Testis (tissue), 2 donors: ENCODE measurements at regions not wholly inside any gene's neighbourhood (a gene's known extent, or its start where the extent isn't known, plus 50 kb on each side); places are given as distances from the start of the nearest gene placed in this dataset.

ENCODE experiments used
- DNase-seq: peaks from one replicate; pipeline ENCODE4 v3.0.0-alpha.2; 2019
- H3K27ac ChIP-seq, 2 donors: fragments of 200-600 bp; sonication (generic); one replicate each; pipeline ENCODE4 v1.5.1; 2019
- H3K27me3 ChIP-seq: fragments of 200-600 bp; sonication (generic); one replicate; pipeline ENCODE4 v1.5.1; 2019
- H3K36me3 ChIP-seq: fragments of 200-600 bp; sonication (generic); one replicate; pipeline ENCODE4 v1.5.1; 2017; ENCODE audit warnings: low read depth; ENCODE audit errors: missing control alignments
- H3K4me1 ChIP-seq: fragments of 200-600 bp; sonication (generic); one replicate; pipeline ENCODE4 v1.5.1; 2019
- H3K4me3 ChIP-seq, 2 donors: fragments of 200-600 bp; sonication (generic); one replicate each; pipeline ENCODE4 v1.5.1; 2017 to 2019
- H3K9me3 ChIP-seq: fragments of 200-600 bp; sonication (generic); one replicate; pipeline ENCODE4 v1.5.1; 2017
- CTCF ChIP-seq, 3 experiments: fragments of 450-650 bp in 2 of 3; fragments of 200-600 bp in 1 of 3; sonication (generic) in 1 of 3; IDR thresholded peaks; one replicate each; pipeline ENCODE4 v1.5.1; 2016 to 2019; ENCODE audit warnings: antibody characterized with exemption in 3 of 3, mild to moderate bottlenecking in 2 of 3, moderate library complexity in 1 of 3
- POLR2A ChIP-seq: fragments of 450-650 bp; IDR thresholded peaks from one replicate; pipeline ENCODE4 v1.6.1; 2017; ENCODE audit warnings: antibody characterized with exemption, mild to moderate bottlenecking, moderate library complexity
- WGBS, 2 donors: methylation state at CpG; one replicate each; pipeline ENCODE4 v1.1.5; 2018; 5-methylcytosine and 5-hydroxymethylcytosine counted together
- intact Hi-C: fragments of 100-400 bp; cut with DNase I; formaldehyde crosslinking; loops from one replicate; pipeline ENCODE4 v1.15.1; 2023; ENCODE audit warnings: low total_unique reads

DNA sequence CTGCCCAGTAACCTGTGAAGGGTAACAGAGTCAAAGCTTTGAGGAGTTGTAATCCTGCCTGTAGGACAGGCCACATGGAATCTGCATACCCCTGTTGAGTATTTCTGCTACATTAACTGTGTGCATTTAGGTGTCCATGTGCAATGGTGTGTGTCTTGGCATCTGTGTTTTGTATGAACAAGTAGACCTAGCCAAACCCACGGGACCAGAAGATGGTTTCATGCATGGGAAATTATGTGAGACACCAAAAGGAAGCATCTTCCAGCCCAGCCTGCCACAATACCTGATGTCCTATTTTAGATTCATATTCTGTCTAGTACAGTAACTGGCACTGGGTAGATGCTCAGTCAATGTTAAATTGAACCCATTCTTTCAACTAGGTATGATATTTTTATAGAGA is 70.8 kb upstream of the KCND3 start:
- Histone ChIP-seq H3K4me3 (no peak overlapping the region), H3K4me1 (peaks cover 15% of the 10 kb centered on the region), H3K9me3 (no peaks in the 10 kb centered on the region), H3K27me3 (no peaks in the 10 kb centered on the region), H3K27ac (no peak overlapping the region), H3K36me3 (no peaks in the 10 kb centered on the region)
- intact Hi-C loops = no loop called here
- TF ChIP-seq CTCF (IDR thresholded peaks at IDR 0.05) = no peak
- TF ChIP-seq POLR2A = no peak
- DNase-seq = no peak
- WGBS, 2 donors = 92% methylated on average over 1 of the region's 1 CpG; no CpG with 5 or more reads in 1 of the 2 donors

- WGBS, 2 donors = 94% methylated on average over 5 of the region's 5 CpGs
These were observed 71.6 kb upstream of the KCND3 start for GRCh38 chr1:112061056-112061455.

GRCh38 chr1:112061901-112062320 is 72.4 kb upstream of the KCND3 start:
- WGBS, 2 donors = 61 to 69% methylated on average over 4 of the region's 4 CpGs
- no peak overlapping the region for H3K4me3 ChIP-seq
- no peaks in the 10 kb centered on the region for H3K36me3 ChIP-seq
- H3K27me3 ChIP-seq = no peaks in the 10 kb centered on the region
- intact Hi-C loops = no loop called here
- H3K4me1 ChIP-seq = peaks cover 15% of the 10 kb centered on the region
- TF ChIP-seq POLR2A (no peak), CTCF (IDR thresholded peaks at IDR 0.05) (no peak)
- no peak overlapping the region for H3K27ac ChIP-seq
- H3K9me3 ChIP-seq = no peaks in the 10 kb centered on the region
- no peak for DNase-seq

More at GRCh38 chr1:112061056-112061455, 71.6 kb upstream of the KCND3 start:
- H3K36me3 ChIP-seq = no peaks in the 10 kb centered on the region
- H3K4me1 ChIP-seq = peaks cover 15% of the 10 kb centered on the region
- H3K9me3 ChIP-seq = no peaks in the 10 kb centered on the region
- H3K4me3 ChIP-seq = no peak overlapping the region
- no peak for DNase-seq
- intact Hi-C loops = no loop called here
- H3K27ac ChIP-seq = no peak overlapping the region
- no peaks in the 10 kb centered on the region for H3K27me3 ChIP-seq
- TF ChIP-seq POLR2A (no peak), CTCF (IDR thresholded peaks at IDR 0.05) (no peak)

GRCh38 chr1:112063781-112064728 is 74.6 kb upstream of the KCND3 start:
- Histone ChIP-seq H3K9me3 (no peaks in the 10 kb centered on the region), H3K4me3 (no peak overlapping the region), H3K36me3 (no peaks in the 10 kb centered on the region), H3K27ac (no peak overlapping the region), H3K4me1 (peaks cover 15% of the 10 kb centered on the region), H3K27me3 (no peaks in the 10 kb centered on the region)
- peak; percentile 51 for DNase-seq
- intact Hi-C loops = no loop called here
- 53 to 61% methylated on average over 11 to 12 of the region's 12 CpGs for WGBS, 2 donors
- TF ChIP-seq CTCF (IDR thresholded peaks at IDR 0.05) = no peak
- TF ChIP-seq POLR2A = no peak
